ENCODE measurements at regions not wholly inside any gene's neighbourhood (a gene's known extent, or its start where the extent isn't known, plus 50 kb on each side); places are given as distances from the start of the nearest gene placed in this dataset.

DNA sequence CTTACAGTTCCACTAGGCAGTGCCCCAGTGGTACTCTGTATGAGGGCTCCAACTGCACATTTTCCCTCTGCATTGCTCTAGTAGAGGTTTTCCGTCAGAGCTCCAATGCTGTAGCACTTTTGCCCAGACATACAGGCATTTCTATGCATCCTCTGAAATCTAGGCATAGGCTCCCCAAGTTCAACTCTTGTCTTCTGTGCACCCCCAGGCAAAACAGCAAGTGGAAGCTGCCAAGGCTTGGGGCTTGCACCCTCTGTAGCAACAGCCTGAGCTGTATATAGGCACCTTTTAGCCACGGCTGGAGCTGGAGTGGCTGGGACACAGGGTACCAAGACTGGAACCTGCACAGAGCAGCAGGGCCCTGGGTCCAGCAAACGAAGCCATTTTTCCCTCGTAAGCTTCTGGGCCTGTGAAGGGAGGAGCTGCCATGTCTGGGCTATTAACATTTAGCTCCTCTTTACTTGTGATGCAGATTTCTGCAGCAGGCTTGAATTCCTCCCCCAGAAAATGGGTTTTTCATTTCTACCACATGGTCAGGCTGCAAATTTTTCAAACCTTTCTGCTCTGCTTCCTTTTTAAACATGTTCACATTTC is 596.2 kb upstream of the ADGRB3 start:
- no peak for FAIRE-seq
- in situ Hi-C loops (cut with MboI), result no loop called here
- Histone ChIP-seq H4K20me1 (replicated peaks; ENCODE audit: control insufficient read depth, insufficient read depth, low read length) (no peaks in the 10 kb centered on the region), H3K36me3 (ENCODE audit: control insufficient read depth, insufficient read depth, low read length) (no peaks in the 10 kb centered on the region), H3K9me1 (ENCODE audit: control insufficient read depth, insufficient read depth, low read length) (no peaks in the 10 kb centered on the region), H3K9ac (ENCODE audit: insufficient read depth in 1 of 2, low read depth in 2 of 2, low read length in 2 of 2) (peak overlapping the region; percentile 71 to 95), H3K9me3 (replicated peaks; ENCODE audit: control insufficient read depth, insufficient read depth, low read depth, low read length) (peaks cover 8% of the 10 kb centered on the region), H3K27ac (ENCODE audit: extremely low read depth, low read depth, low read length) (peak overlapping the region; percentile 97; the same call in 2 of the 3 replicates), H3K4me3 (no peak overlapping the region), H3K4me1 (replicated peaks in 1 of 2; ENCODE audit: control insufficient read depth in 2 of 2, insufficient read depth in 2 of 2, low read length in 2 of 2) (peaks cover 0 to 4% of the 10 kb centered on the region in 2 experiments; a peak in 3 of 5 replicates), H3K4me2 (ENCODE audit: insufficient read depth, low read length) (peak overlapping the region; percentile 82), H3K27me3 (ENCODE audit: control insufficient read depth in 2 of 2, insufficient read depth in 2 of 2, low read length in 2 of 2) (no peaks in the 10 kb centered on the region), H3K79me2 (ENCODE audit: control insufficient read depth, insufficient read depth, low read length) (peaks cover 51% of the 10 kb centered on the region), H2AFZ (ENCODE audit: low read depth, low read length) (peak overlapping the region; percentile 73)
- intact Hi-C loops (cut with micrococcal nuclease), result no loop called here
- DNase-seq (ENCODE audit: extremely low read depth in 1 of 4, low spot score in 3 of 4), result peak in 1 of 4 experiments; percentile 43
- CTCF ChIA-PET (ENCODE audit: low intra/inter-chr PET ratio), result no interaction called here
- no TSS peak for BruUV-seq (replicated peaks)
- peak; percentile 11 for ATAC-seq
- WGBS (ENCODE audit: insufficient coverage, low coverage, missing lambda C conversion rate), result 38% methylated on average over 3 of the region's 4 CpGs
- POLR2A ChIA-PET, result interaction anchor here (0.8 to 2.0 kb wide), 3 partner anchors 10 to 152 kb away, joined by 4 to 9 read pairs (median 5); no protein-coding TSS in a partner anchor
- TF ChIP-seq MAZ (CRISPR knock-in tag; conservative IDR thresholded peaks at IDR 0.05 in 1 of 2, IDR thresholded peaks at IDR 0.05 in 1 of 2) (0 out of 4 replicates have a peak, but pooled peaks of 1 of the 2 experiments have one; percentile 2), YY1 (IDR thresholded peaks at IDR 0.05; ENCODE audit: borderline replicate concordance in 1 of 3, control insufficient read depth in 1 of 3, extremely low read depth in 1 of 3, insufficient read depth in 3 of 3, insufficient read length in 1 of 3, insufficient replicate concordance in 2 of 3, low read depth in 1 of 3, low read length in 2 of 3) (peak in 1 of 3 experiments; percentile 33), ATF7 (IDR thresholded peaks at IDR 0.05) (0 out of 2 replicates have a peak, but pooled peaks have one; percentile 16), CTBP1 (IDR thresholded peaks at IDR 0.05; ENCODE audit: borderline replicate concordance) (no peak)
- TF ChIP-seq, protein P1, sequence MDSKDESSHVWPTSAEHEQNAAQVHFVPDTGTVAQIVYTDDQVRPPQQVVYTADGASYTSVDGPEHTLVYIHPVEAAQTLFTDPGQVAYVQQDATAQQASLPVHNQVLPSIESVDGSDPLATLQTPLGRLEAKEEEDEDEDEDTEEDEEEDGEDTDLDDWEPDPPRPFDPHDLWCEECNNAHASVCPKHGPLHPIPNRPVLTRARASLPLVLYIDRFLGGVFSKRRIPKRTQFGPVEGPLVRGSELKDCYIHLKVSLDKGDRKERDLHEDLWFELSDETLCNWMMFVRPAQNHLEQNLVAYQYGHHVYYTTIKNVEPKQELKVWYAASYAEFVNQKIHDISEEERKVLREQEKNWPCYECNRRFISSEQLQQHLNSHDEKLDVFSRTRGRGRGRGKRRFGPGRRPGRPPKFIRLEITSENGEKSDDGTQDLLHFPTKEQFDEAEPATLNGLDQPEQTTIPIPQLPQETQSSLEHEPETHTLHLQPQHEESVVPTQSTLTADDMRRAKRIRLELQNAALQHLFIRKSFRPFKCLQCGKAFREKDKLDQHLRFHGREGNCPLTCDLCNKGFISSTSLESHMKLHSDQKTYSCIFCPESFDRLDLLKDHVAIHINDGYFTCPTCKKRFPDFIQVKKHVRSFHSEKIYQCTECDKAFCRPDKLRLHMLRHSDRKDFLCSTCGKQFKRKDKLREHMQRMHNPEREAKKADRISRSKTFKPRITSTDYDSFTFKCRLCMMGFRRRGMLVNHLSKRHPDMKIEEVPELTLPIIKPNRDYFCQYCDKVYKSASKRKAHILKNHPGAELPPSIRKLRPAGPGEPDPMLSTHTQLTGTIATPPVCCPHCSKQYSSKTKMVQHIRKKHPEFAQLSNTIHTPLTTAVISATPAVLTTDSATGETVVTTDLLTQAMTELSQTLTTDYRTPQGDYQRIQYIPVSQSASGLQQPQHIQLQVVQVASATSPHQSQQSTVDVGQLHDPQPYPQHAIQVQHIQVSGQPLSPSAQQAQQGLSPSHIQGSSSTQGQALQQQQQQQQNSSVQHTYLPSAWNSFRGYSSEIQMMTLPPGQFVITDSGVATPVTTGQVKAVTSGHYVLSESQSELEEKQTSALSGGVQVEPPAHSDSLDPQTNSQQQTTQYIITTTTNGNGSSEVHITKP (IDR thresholded peaks at IDR 0.05; ENCODE audit: partially characterized antibody), result peak; percentile 93
- TF ChIP-seq, protein P2, sequence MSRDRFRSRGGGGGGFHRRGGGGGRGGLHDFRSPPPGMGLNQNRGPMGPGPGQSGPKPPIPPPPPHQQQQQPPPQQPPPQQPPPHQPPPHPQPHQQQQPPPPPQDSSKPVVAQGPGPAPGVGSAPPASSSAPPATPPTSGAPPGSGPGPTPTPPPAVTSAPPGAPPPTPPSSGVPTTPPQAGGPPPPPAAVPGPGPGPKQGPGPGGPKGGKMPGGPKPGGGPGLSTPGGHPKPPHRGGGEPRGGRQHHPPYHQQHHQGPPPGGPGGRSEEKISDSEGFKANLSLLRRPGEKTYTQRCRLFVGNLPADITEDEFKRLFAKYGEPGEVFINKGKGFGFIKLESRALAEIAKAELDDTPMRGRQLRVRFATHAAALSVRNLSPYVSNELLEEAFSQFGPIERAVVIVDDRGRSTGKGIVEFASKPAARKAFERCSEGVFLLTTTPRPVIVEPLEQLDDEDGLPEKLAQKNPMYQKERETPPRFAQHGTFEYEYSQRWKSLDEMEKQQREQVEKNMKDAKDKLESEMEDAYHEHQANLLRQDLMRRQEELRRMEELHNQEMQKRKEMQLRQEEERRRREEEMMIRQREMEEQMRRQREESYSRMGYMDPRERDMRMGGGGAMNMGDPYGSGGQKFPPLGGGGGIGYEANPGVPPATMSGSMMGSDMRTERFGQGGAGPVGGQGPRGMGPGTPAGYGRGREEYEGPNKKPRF (IDR thresholded peaks at IDR 0.05; ENCODE audit: low read depth, low read length), result no peak

All from K562 (cell line).